ENCODE measurements at regions not wholly inside any gene's neighbourhood (a gene's known extent, or its start where the extent isn't known, plus 50 kb on each side); places are given as distances from the start of the nearest gene placed in this dataset.

GRCh38 chr2:41743324-41743723 is 304.5 kb upstream of the PKDCC start:
- TF ChIP-seq CTCF (IDR thresholded peaks at IDR 0.05) (no peak), POLR2A (IDR thresholded peaks at IDR 0.05) (no peak)
